SJCRH30 (cell line): ENCODE measurements at regions not wholly inside any gene's neighbourhood (a gene's known extent, or its start where the extent isn't known, plus 50 kb on each side); places are given as distances from the start of the nearest gene placed in this dataset.

ENCODE experiments used
- DNase-seq, 2 experiments: peaks; one replicate each; pipeline ENCODE4 v3.0.0-alpha.2; 2015 to 2020
- H3K27ac ChIP-seq: fragments of 250-450 bp; sonication (Bioruptor Pico); 2 replicates; pipeline ENCODE4 v1.5.1; 2020; ENCODE audit warnings: mild to moderate bottlenecking, moderate library complexity
- H3K27me3 ChIP-seq: fragments of 250-450 bp; sonication (Bioruptor Pico); 2 replicates; pipeline ENCODE4 v1.5.1; 2020; ENCODE audit warnings: mild to moderate bottlenecking, moderate library complexity
- H3K36me3 ChIP-seq: fragments of 250-450 bp; sonication (Bioruptor Pico); 2 replicates; pipeline ENCODE4 v1.5.1; 2020; ENCODE audit warnings: mild to moderate bottlenecking, moderate library complexity
- H3K4me1 ChIP-seq: fragments of 250-450 bp; sonication (Bioruptor Pico); 2 replicates; pipeline ENCODE4 v1.5.1; 2020; ENCODE audit warnings: mild to moderate bottlenecking, moderate library complexity
- H3K4me3 ChIP-seq: fragments of 250-450 bp; sonication (Bioruptor Pico); 2 replicates; pipeline ENCODE4 v1.5.1; 2020; ENCODE audit warnings: mild to moderate bottlenecking, moderate library complexity
- H3K9me3 ChIP-seq: fragments of 250-450 bp; sonication (Bioruptor Pico); replicated peaks from 2 replicates; pipeline ENCODE4 v1.5.1; 2020; ENCODE audit warnings: mild to moderate bottlenecking, moderate library complexity

DNA sequence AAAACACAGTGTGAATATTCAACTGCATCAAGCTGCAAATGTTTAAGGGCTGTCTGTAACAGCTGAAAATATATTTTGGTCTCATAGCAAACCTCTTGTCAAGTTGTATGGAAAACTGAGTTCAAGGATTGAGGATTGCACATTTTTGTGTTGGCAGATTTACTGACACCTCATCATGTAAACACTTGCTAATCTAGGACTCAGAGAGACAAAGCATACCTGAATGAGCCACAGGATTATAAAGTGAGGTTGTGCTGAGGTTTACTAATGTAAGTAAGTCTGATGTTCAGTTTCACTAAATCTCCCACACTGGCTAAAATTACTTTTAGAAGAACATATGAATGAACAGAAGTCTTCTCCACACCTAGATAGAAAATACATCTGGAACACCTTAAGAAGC, 1993.1 kb upstream of the CELF4 start:
- H3K4me3 ChIP-seq = no peak overlapping the region
- H3K36me3 ChIP-seq = no peaks in the 10 kb centered on the region
- H3K9me3 ChIP-seq = no peaks in the 10 kb centered on the region
- H3K27me3 ChIP-seq = no peaks in the 10 kb centered on the region
- no peaks in the 10 kb centered on the region for H3K4me1 ChIP-seq
- no peak overlapping the region for H3K27ac ChIP-seq
- no peak for DNase-seq

DNA sequence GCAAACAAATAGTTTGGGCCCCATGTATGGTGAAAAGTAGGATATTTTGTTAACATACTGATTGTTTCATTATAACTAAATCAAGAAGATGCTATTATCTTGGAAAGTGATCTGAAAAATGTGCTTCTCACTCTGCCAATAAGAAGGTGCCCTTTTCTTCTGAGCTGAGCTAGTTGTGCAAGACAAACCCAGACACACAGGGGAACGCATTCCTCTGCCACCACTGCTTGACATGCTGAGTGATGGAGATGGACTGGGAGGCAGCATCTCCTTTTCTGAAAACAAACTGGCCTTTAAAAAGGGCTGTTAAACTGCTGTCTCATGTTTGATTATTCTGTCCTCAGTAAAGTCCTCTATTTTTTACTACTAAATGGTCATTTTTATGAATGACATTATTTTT, 1989.9 kb upstream of the CELF4 start:
- H3K36me3 ChIP-seq = no peaks in the 10 kb centered on the region
- no peak for DNase-seq
- no peaks in the 10 kb centered on the region for H3K9me3 ChIP-seq
- no peaks in the 10 kb centered on the region for H3K4me1 ChIP-seq
- no peaks in the 10 kb centered on the region for H3K27me3 ChIP-seq
- no peak overlapping the region for H3K4me3 ChIP-seq
- H3K27ac ChIP-seq = no peak overlapping the region

- Histone ChIP-seq H3K4me1 (no peaks in the 10 kb centered on the region), H3K9me3 (no peaks in the 10 kb centered on the region), H3K27me3 (no peaks in the 10 kb centered on the region), H3K4me3 (no peak overlapping the region), H3K36me3 (no peaks in the 10 kb centered on the region), H3K27ac (no peak overlapping the region)
- no peak for DNase-seq
These were observed 1985.1 kb upstream of the CELF4 start for GRCh38 chr18:39550701-39551100.

DNA sequence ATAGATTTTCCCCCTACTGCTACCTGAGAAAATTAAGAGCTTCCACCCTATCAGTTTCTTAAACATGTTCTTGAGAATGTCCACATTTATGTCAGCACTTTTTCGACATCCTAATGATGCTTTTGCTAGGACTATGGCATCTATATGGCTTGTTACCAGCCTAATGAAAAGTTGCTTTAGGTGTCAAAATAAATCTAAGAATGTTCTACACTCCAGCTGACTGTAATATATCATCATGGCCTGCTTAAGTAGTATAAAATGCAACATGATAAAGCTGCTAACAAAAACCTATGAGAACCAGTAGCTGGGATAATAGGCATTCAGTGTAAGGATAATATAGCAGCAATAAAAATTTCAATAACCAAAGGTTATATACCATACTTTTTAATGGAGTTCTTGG, 1983.5 kb upstream of the CELF4 start:
- H3K4me3 ChIP-seq = no peak overlapping the region
- H3K36me3 ChIP-seq = no peaks in the 10 kb centered on the region
- no peaks in the 10 kb centered on the region for H3K27me3 ChIP-seq
- DNase-seq = no peak
- no peak overlapping the region for H3K27ac ChIP-seq
- no peaks in the 10 kb centered on the region for H3K9me3 ChIP-seq
- no peaks in the 10 kb centered on the region for H3K4me1 ChIP-seq

DNA sequence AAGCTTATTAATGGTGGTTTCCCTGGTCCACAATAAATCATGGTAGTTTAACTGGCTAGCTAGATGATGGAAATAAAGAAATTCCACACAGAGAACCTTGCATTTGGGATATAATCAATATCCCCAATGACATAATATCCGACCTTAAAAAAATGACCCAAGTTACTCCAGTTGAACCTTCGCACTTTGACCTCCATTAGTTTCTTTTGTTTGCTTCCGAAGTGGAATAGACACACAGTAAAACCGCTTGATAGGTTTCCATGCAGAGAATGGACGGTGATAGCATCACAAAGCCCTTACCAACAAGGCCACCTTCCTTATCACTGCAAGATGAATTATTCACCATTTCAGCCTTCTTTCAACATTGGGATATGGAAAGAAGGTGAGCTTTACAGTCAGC, 1966.1 kb upstream of the CELF4 start:
- Histone ChIP-seq H3K36me3 (no peaks in the 10 kb centered on the region), H3K27me3 (no peaks in the 10 kb centered on the region), H3K4me3 (no peak overlapping the region), H3K9me3 (no peaks in the 10 kb centered on the region), H3K27ac (no peak overlapping the region), H3K4me1 (no peaks in the 10 kb centered on the region)
- no peak for DNase-seq

- Histone ChIP-seq H3K36me3 (no peaks in the 10 kb centered on the region), H3K27ac (no peak overlapping the region), H3K4me3 (no peak overlapping the region), H3K9me3 (no peaks in the 10 kb centered on the region), H3K27me3 (no peaks in the 10 kb centered on the region), H3K4me1 (no peaks in the 10 kb centered on the region)
- DNase-seq = no peak
These were observed 1963.8 kb upstream of the CELF4 start for GRCh38 chr18:39529358-39529757.

DNA sequence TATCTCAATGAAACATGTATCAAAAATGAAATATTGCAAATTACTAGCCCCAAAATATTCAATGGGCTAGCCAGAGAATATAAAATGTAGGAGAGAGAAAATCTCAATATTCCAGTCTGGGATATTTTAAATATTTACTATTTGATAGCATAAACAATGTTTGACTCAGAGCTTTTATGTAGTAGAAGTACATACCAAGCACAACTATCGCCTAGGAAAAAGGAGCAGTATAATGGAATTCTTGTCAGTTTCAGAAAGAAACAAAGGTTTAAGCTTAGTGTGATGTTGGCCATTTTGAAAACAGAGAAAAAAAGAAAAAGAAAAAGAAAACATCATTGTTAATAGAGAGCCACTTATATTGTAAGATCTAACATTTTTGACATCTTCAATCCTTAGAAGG, 1961.9 kb upstream of the CELF4 start:
- no peak for DNase-seq
- H3K27ac ChIP-seq = no peak overlapping the region

GRCh38 chr18:39524370-39524769, 1958.8 kb upstream of the CELF4 start:
- no peaks in the 10 kb centered on the region for H3K27me3 ChIP-seq
- no peaks in the 10 kb centered on the region for H3K4me1 ChIP-seq
- H3K9me3 ChIP-seq = no peaks in the 10 kb centered on the region
- DNase-seq = no peak
- H3K27ac ChIP-seq = no peak overlapping the region
- H3K36me3 ChIP-seq = no peaks in the 10 kb centered on the region
- H3K4me3 ChIP-seq = no peak overlapping the region

More for the DNA sequence above, 1961.9 kb upstream of the CELF4 start:
- no peaks in the 10 kb centered on the region for H3K4me1 ChIP-seq
- no peak overlapping the region for H3K4me3 ChIP-seq
- no peaks in the 10 kb centered on the region for H3K9me3 ChIP-seq
- no peaks in the 10 kb centered on the region for H3K27me3 ChIP-seq
- H3K36me3 ChIP-seq = no peaks in the 10 kb centered on the region

DNA sequence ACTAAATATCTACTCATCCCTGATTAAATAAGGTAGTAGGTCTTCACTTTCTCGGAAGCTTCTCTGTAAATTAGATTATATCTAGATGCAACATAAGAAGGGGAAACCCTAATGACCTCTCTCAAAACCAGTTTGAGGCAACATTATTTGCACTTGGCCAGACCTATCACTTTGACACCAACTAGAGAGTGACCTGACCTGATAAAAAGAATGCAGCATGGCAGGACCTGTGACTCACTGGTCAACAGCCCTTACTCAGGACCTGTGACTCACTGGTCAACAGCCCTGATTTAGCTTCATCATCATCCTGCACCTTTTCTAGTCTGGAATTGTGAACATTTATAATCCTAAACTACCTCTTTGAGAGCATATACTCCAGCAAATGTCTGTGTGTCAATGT, 1957.7 kb upstream of the CELF4 start:
- no peaks in the 10 kb centered on the region for H3K9me3 ChIP-seq
- no peak overlapping the region for H3K27ac ChIP-seq
- no peak overlapping the region for H3K4me3 ChIP-seq
- H3K36me3 ChIP-seq = no peaks in the 10 kb centered on the region
- H3K4me1 ChIP-seq = no peaks in the 10 kb centered on the region
- H3K27me3 ChIP-seq = no peaks in the 10 kb centered on the region
- DNase-seq = no peak

DNA sequence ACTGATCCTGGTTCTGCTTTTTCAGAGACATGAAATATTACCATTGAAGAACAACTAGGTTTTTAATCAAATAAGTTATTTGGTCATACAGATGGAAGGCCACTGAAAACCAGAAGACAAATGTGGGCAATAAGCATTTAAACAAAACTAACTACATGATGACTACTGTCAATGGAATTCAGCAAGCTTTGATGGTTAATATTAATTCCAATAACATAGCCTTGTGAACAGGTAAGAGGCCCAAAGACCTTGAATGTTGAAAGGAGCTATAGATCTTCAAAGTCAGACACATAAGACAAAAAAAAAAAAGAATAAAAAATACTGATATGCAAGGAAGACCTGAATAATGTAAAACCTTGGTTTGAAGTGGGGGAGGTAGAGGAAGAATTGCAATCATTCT, 1955.6 kb upstream of the CELF4 start:
- Histone ChIP-seq H3K9me3 (no peaks in the 10 kb centered on the region), H3K4me3 (no peak overlapping the region), H3K27me3 (no peaks in the 10 kb centered on the region), H3K4me1 (no peaks in the 10 kb centered on the region), H3K36me3 (no peaks in the 10 kb centered on the region), H3K27ac (no peak overlapping the region)
- DNase-seq = no peak

GRCh38 chr18:39519741-39520140, 1954.1 kb upstream of the CELF4 start:
- Histone ChIP-seq H3K36me3 (no peaks in the 10 kb centered on the region), H3K4me3 (no peak overlapping the region), H3K27ac (no peak overlapping the region), H3K4me1 (no peaks in the 10 kb centered on the region), H3K27me3 (no peaks in the 10 kb centered on the region), H3K9me3 (no peaks in the 10 kb centered on the region)
- DNase-seq = no peak

DNA sequence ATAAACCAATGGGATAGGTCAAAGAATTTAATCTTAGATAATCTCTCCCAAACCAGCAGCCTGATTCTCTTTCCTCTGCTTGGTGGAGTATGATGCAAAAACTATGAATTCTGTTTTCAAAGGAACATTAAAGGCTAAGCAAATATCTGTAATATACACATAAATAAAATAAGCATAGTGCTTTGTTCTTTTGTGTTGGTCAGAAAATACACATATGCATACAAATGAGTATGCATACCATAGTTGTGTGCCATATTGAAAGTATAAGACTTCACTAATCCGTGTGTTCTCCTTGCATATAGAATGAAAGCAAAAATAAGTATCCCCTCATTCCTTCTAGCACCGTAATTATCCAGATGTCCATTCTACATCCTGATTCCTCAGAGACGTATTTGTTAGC, 1949.7 kb upstream of the CELF4 start:
- no peaks in the 10 kb centered on the region for H3K27me3 ChIP-seq
- H3K9me3 ChIP-seq = no peaks in the 10 kb centered on the region
- no peak overlapping the region for H3K27ac ChIP-seq
- DNase-seq = no peak
- no peaks in the 10 kb centered on the region for H3K36me3 ChIP-seq
- H3K4me3 ChIP-seq = no peak overlapping the region
- H3K4me1 ChIP-seq = no peaks in the 10 kb centered on the region

DNA sequence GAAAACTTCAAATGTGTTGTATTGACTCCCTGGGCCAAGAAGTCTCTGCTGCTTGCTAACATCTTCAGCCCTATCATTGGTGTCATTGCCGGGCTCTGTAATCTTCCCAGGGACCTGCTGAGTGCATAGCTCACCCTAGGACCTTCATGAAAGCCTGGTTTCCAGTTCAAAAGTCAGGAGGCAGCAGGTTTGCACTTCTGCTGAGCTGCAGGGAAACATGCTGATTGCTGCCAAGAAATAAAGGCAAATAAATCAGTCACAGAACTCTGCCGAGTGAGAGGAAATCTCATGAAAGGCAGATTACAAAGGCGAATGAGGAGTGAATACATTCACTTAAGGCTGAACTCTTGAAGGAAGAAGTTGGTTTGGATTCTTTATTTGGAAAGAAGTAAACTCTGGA, 1947.6 kb upstream of the CELF4 start:
- Histone ChIP-seq H3K9me3 (no peaks in the 10 kb centered on the region), H3K27me3 (no peaks in the 10 kb centered on the region), H3K27ac (no peak overlapping the region), H3K4me3 (no peak overlapping the region), H3K36me3 (no peaks in the 10 kb centered on the region), H3K4me1 (no peaks in the 10 kb centered on the region)
- DNase-seq = no peak

DNA sequence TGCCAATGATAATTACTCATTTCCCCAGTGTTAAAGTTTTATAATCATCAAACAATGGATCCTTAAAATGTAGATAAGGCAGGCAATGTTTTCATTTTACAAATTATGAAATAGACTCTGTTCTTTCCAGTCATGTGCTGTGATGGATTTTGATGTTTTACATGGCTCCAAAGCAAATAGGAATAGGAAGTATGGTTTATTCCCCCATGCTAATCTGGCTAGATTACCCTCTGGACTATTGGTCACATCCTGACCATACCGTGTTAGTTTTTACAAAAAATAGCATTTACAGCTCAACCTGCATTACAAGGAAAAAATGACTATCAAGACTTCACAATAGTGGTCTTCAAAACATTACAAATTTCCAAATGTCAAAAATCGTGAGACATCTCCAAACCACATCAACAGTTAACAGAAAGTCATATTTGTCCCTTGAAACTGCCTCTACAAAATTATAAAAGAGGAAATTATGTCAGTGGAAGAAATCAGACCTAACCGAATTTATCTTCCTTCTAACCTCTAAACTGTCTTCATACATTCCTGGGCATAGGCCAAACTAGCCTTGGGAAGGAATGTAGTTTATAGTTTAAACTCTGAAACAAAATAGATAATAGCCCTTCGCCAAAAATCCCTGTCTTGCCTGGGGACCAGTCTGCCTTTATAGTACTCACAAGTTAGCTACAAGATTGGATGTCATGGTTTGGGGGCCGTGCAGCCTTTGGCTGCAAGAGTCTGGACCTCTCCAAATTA, 1941.2 kb upstream of the CELF4 start:
- DNase-seq = no peak
- Histone ChIP-seq H3K27me3 (no peaks in the 10 kb centered on the region), H3K27ac (no peak overlapping the region), H3K4me1 (no peaks in the 10 kb centered on the region), H3K9me3 (no peaks in the 10 kb centered on the region), H3K4me3 (no peak overlapping the region), H3K36me3 (no peaks in the 10 kb centered on the region)

DNA sequence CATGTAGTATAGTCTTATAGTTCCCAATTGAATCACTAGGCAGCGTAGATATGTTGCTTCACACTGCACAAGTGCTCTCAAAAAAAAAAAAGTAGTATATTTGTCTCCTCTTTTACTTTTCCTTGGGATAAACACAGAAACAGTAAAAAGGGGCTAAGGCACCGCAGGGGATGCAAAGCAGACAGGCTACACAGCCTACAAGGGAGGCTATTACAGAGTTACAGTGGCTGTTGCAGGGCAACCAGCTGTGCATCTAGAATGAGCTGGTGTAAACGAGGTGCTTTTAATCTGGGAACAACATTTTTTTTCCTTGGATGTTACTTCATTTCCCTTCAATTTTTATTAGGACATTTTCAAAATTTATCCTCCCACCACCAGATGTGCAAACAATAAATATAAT, 1934.7 kb upstream of the CELF4 start:
- H3K27me3 ChIP-seq = no peaks in the 10 kb centered on the region
- DNase-seq = no peak
- H3K9me3 ChIP-seq = no peaks in the 10 kb centered on the region
- no peak overlapping the region for H3K27ac ChIP-seq
- H3K4me1 ChIP-seq = no peaks in the 10 kb centered on the region
- H3K4me3 ChIP-seq = no peak overlapping the region
- no peaks in the 10 kb centered on the region for H3K36me3 ChIP-seq

DNA sequence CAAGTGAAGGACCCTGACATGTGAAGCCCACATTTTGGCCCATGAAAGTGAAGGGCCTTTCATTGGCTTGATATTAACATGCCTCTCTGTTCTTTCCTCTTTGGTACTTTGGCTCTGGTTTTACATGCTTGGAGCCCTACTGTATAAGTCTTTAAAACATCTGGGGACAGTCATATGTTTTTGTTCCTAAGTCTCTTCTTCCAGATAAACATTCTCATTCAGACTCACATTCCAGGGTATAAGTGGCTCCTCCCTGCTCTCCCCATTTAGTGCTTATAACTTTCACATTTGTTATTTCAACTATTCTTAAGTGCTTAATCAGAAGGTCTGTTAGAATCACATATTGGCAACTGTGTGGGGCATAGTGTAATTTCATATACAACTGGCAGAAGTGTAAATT, 1932.2 kb upstream of the CELF4 start:
- Histone ChIP-seq H3K9me3 (no peaks in the 10 kb centered on the region), H3K4me3 (no peak overlapping the region), H3K27me3 (no peaks in the 10 kb centered on the region), H3K36me3 (no peaks in the 10 kb centered on the region), H3K4me1 (peaks cover 3% of the 10 kb centered on the region; the same call in 1 of the 2 replicates), H3K27ac (no peak overlapping the region)
- DNase-seq = no peak
